A673 (cell line): ENCODE measurements at regions not wholly inside any gene's neighbourhood (a gene's known extent, or its start where the extent isn't known, plus 50 kb on each side); places are given as distances from the start of the nearest gene placed in this dataset.

ENCODE experiments used
- BruUV-seq: library from RNA; stranded (reverse); fragments of 400-500 nt; replicated peaks from 2 replicates; lab custom pipeline; 2021; lab: Mats Ljungman, UMichigan
- CTCF ChIA-PET: fragments of 300-600 bp; sonication (Branson Sonifier 250); formaldehyde crosslinking; loops from one replicate; lab custom pipeline; 2022; ENCODE audit warnings: antibody characterized with exemption; lab: Charles Lee
- POLR2A ChIA-PET: fragments of 300-600 bp; sonication (Branson Sonifier 250); formaldehyde crosslinking; loops from one replicate; lab custom pipeline; 2022; ENCODE audit warnings: antibody characterized with exemption; ENCODE audit not compliant: low non-redundant PET; lab: Charles Lee
- DNase-seq: peaks from one replicate; pipeline ENCODE4 v3.0.0-alpha.2; 2015; ENCODE audit warnings: low spot score
- H3K27ac ChIP-seq: fragments of 200-600 bp; sonication (generic); 2 replicates; pipeline ENCODE4 v1.5.1; 2016; ENCODE audit warnings: mixed run types, low read depth, mild to moderate bottlenecking, mixed read lengths, antibody characterized with exemption, low read length; ENCODE audit not compliant: poor library complexity, severe bottlenecking
- H3K27me3 ChIP-seq: fragments of 200-600 bp; sonication (generic); replicated peaks from 2 replicates; pipeline ENCODE4 v1.6.1; 2017; ENCODE audit warnings: mixed run types, low read depth, mild to moderate bottlenecking, mixed read lengths, antibody characterized with exemption, low read length; ENCODE audit not compliant: insufficient read depth, poor library complexity
- H3K36me3 ChIP-seq: fragments of 200-600 bp; sonication (generic); 2 replicates; pipeline ENCODE4 v1.6.1; 2016; ENCODE audit warnings: mixed run types, mild to moderate bottlenecking, mixed read lengths, antibody characterized with exemption, low read length; ENCODE audit not compliant: insufficient read depth, poor library complexity, severe bottlenecking
- H3K4me1 ChIP-seq: fragments of 200-600 bp; sonication (generic); 2 replicates; pipeline ENCODE4 v1.6.1; 2017; ENCODE audit warnings: mixed run types, mild to moderate bottlenecking, mixed read lengths, antibody characterized with exemption, low read length; ENCODE audit not compliant: insufficient read depth, poor library complexity, severe bottlenecking
- H3K4me3 ChIP-seq: fragments of 200-600 bp; sonication (generic); 2 replicates; pipeline ENCODE4 v1.5.1; 2016; ENCODE audit warnings: low read depth, mixed run types, mild to moderate bottlenecking, mixed read lengths, low read length; ENCODE audit not compliant: poor library complexity, severe bottlenecking
- H3K9me3 ChIP-seq: fragments of 200-600 bp; sonication (generic); 2 replicates; pipeline ENCODE4 v1.6.1; 2016; ENCODE audit warnings: mixed run types, low read depth, mild to moderate bottlenecking, mixed read lengths, antibody characterized with exemption, low read length; ENCODE audit not compliant: poor library complexity, severe bottlenecking
- EZH2 ChIP-seq: fragments of 200-600 bp; sonication (generic); IDR thresholded peaks from 2 replicates; pipeline ENCODE4 v1.6.1; 2017; ENCODE audit warnings: borderline replicate concordance, low read depth, mild to moderate bottlenecking, mixed read lengths, antibody characterized with exemption, low read length; ENCODE audit not compliant: poor library complexity, severe bottlenecking
- intact Hi-C: fragments of 100-400 bp; cut with micrococcal nuclease; formaldehyde crosslinking; loops from one replicate; pipeline ENCODE4 v1.10.0; 2022; ENCODE audit not compliant: unreplicated experiment
- TF ChIP-seq, protein P1 (sequence below): fragments of 300-800, 200-600 bp; sonication (generic); conservative IDR thresholded peaks from 2 replicates; pipeline ENCODE4 v1.5.1; 2017; ENCODE audit warnings: low read depth, mild to moderate bottlenecking, antibody characterized with exemption, low read length, moderate library complexity, mixed read lengths

DNA sequence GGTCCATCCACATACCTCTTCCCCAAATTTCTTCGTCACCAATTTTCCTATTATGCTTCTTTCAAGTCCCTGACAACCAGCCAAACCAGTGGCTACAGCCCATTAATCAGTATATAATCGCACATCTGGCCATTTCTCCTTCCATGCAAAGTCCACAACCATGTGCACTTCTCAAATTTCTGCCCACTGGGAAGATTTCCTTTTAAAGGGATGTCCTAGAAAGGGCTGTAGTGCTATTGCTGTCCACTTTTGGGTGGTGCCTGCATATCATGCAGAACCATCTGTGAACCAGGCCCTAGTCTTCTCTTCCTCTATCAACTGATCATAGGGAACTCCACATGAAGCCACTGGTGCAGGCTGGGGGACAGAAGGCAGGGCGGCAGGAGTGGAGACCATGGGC lies 55.2 kb upstream of the MID1IP1 start:
- H3K9me3 ChIP-seq, result no peaks in the 10 kb centered on the region
- H3K36me3 ChIP-seq, result no peaks in the 10 kb centered on the region
- no peak for DNase-seq
- no peak overlapping the region for H3K27ac ChIP-seq
- CTCF ChIA-PET, result no interaction called here
- H3K4me3 ChIP-seq, result no peak overlapping the region
- BruUV-seq, result no TSS peak
- H3K27me3 ChIP-seq, result no peaks in the 10 kb centered on the region
- no peaks in the 10 kb centered on the region for H3K4me1 ChIP-seq
- POLR2A ChIA-PET, result no interaction called here
- TF ChIP-seq, protein P1, sequence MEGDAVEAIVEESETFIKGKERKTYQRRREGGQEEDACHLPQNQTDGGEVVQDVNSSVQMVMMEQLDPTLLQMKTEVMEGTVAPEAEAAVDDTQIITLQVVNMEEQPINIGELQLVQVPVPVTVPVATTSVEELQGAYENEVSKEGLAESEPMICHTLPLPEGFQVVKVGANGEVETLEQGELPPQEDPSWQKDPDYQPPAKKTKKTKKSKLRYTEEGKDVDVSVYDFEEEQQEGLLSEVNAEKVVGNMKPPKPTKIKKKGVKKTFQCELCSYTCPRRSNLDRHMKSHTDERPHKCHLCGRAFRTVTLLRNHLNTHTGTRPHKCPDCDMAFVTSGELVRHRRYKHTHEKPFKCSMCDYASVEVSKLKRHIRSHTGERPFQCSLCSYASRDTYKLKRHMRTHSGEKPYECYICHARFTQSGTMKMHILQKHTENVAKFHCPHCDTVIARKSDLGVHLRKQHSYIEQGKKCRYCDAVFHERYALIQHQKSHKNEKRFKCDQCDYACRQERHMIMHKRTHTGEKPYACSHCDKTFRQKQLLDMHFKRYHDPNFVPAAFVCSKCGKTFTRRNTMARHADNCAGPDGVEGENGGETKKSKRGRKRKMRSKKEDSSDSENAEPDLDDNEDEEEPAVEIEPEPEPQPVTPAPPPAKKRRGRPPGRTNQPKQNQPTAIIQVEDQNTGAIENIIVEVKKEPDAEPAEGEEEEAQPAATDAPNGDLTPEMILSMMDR, result no peak
- TF ChIP-seq EZH2, result no peak
- intact Hi-C loops, result no loop called here

DNA sequence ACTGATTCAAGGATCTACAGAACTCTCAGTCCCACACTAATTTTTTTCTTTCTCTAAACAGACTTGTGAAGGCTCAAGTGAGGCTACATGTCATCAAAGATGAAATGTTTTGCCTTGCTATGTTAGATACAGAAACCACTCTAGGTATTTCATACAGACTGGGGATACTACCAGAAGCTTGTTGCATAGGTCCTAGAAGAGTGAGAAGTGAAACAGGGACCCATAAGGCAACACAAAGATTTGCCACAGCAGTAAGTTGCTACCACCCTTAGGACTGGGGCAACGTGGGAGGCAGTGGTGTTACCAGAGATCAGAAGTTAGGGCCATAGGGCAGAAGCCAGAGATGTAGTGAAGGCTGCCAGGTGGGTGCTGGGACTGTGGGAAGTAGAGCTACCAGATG lies 50.7 kb upstream of the MID1IP1 start:
- ChIA-PET CTCF (no interaction called here), POLR2A (no interaction called here)
- H3K36me3 ChIP-seq, result no peaks in the 10 kb centered on the region
- BruUV-seq, result no TSS peak
- no peaks in the 10 kb centered on the region for H3K27me3 ChIP-seq
- no peaks in the 10 kb centered on the region for H3K9me3 ChIP-seq
- no peaks in the 10 kb centered on the region for H3K4me1 ChIP-seq
- DNase-seq, result no peak
- intact Hi-C loops, result loop anchor here (5.0 to 10.0 kb wide), 3 partner anchors 402 to 1794 kb away; no protein-coding TSS in a partner anchor
- TF ChIP-seq EZH2, result no peak
- TF ChIP-seq, protein P1, result no peak
- H3K27ac ChIP-seq, result no peak overlapping the region
- no peak overlapping the region for H3K4me3 ChIP-seq
